DMS114 treated with DMSO at 0.1 percent for 48 hours (cell line): ENCODE measurements at regions not wholly inside any gene's neighbourhood (a gene's known extent, or its start where the extent isn't known, plus 50 kb on each side); places are given as distances from the start of the nearest gene placed in this dataset.

Experiments used
- DNase-seq: peaks from one replicate; lab custom pipeline; 2025; ENCODE audit not compliant: unreplicated experiment; lab: John Stamatoyannopoulos, UW

DNA sequence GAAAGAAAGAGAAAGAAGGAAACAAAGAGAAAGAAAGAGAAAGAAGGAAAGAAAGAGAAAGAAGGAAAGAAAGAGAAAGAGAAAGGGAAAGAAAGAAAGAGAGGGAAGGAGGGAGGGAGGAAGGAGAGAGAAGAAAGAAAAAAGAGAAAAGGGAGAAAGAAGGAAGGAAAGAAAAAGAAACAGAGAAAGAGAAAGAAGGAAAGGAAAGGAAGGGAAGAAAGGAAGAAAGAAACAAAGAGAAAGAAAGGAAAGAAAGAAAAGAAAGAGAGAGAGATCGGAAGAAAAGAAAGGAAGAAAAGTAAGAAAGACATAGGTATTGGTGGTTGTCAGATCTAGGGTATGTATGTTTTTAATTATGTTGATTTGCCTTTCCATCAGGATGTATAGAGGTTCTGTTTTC is 342.3 kb downstream of the FOXG1 start:
- no peak for DNase-seq

DNA sequence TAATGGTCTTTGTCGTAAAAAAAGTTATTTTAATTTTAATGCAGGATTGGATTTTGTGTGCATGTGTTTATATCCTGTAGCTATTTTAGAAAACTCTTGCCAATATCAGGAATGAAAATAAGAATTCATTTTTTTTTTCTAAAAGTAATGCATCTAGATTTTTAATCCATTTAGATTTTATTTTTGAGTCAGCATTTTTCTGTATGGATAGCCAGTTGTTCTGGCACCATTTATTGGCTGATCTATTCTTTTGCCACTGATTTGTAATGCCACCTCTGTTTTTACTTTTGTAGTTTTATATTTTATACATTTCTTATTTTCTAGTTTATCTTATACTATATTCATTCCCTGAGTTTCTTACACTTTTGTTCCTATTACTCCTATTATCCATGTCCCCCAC is 343.0 kb downstream of the FOXG1 start:
- DNase-seq = no peak

DNA sequence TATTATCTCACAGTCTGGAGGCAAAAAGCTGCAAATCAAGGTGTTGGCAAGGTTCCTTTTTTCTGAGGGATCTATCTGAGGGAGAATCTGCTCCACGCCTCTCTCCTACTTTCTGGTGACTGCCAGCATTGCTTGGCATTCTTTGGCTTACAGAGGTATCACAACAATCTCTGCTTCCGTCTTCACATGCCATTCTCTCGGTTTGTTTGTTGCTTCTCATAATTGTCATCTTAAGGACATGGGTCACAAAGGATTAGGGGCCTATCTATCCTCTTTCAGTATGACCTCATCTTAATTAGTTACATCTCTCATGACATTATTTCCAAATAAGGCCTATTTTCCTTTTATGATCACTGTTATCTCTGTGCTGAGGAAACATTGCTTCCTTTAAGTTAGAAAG is 345.0 kb downstream of the FOXG1 start:
- DNase-seq = no peak

DNA sequence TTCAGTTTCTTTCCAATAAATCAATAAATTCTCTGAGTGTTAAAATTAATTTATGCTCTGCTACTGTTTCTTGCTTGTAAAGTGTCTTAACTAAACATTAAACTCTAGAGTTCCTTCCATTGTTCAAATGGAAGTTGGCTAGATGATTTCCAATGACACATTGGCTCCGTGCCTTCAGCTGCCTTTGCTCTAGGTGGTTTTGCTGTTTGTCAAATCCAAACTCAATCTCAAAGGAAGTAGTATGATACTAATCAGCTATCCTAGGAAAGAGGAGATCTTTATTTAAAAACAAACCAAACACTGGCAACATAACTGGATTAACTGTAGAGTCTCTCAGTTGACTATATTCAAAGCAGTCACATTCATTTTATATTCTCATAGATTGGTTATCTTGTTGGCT is 356.4 kb downstream of the FOXG1 start:
- no peak for DNase-seq

DNA sequence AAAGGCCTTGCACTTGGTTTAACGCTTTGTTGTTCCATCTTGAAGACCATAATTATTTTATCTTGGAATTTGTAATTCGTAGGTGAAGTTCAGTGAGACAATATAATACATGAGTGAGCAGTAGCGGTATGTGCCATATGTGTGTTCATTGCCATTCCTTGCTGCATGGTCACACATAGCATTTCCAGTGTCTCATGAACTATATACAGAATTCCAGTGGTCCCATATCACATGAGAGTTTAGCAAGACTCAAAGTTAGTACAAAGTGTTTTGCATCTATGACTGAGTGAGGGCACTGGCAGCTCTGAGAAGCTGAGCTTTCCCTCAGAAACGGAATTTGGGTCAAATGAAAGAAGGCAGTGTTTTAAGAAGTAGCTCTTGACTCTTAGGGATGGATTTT is 359.8 kb downstream of the FOXG1 start:
- DNase-seq = no peak

DNA sequence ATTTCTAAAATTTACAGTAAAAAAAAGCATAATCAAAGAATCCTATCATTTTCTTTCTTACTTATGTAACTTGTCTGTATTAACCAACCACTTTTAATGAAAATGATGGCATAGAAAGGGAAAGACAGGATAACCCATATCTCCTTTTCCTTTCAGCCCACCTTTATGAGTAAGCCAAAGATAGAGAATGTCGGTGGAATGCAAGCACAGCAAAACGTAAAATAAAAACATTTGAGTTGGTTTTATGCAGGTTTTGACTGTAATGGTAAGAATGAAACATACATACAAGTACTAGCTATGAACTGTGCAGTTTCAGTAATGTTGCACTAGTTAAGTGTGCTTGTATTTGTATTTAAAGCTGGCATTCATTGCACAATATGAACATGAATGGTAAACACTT is 360.3 kb downstream of the FOXG1 start:
- DNase-seq = no peak

DNA sequence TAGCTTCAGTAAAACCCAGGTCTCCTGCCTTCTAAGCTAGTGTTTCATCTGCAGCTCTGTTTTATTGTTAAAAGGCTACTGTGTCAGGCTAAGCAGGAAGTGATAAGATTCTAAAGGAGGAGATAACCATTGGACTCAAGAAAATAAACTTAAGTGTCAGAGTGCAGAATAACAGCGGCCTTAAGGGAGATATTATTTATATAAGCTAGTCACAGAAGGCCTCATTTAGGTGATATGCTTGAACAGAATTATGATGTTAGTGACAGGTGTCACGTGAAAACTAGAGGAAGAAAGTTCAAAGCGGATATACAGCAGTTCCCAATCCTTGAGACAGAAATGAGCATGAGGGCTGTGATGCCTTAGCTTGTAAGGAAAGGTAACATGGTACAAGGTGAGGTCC is 373.4 kb downstream of the FOXG1 start:
- DNase-seq = no peak

DNA sequence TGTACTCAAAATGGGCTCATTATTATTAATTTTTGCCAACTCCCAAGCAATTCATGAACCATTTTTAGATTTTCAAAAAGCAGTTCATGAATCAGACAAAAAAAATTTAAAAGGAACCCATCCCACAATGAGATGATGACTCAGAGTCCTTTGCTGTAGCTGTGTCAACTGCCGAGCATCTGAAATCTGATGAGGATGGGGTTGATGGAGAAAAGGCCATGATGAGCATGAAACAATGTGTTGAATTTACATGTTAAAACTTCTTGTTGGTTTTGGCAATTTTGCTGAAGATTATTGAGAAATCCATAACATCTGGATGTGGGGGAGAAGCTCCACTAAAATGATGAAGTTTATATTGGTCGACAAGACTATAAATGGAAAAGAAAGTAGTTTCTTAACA is 378.0 kb downstream of the FOXG1 start:
- no peak for DNase-seq

DNA sequence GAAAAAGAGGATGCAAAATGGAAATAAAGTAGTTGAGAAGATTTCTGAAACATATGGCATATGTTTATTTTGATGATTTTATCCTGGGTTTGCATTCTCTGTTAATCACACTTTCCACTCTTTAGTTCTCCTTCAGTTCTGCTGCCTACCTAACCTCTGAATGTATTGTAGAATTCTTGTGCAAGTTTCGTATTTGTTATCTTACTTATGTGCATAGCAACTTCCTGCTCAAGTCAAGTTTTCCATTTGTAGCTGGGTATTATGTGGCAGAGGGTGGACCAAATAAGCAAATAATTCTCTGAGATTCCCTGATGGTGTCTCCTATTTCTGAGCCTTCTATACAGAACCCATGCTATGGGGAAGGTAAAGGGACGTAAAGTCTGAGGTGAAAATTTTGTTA is 381.6 kb downstream of the FOXG1 start:
- DNase-seq = no peak

DNA sequence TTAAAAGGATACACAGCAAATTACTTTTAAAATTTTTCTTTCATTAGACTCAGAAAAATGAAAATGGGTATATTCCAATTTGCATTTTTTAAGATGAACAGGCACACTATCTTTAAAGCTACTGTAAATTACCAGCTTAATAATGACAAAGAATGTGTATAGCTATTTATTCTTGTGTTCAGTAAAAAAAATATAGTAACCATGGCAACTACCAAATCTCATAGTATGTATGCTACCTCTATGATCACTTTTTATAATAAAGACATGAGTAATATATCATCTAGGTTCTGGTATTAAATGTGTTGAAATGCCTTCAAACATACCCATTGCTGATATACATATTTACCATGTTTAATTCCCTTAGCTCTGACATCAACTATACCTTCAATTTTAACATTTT is 383.2 kb downstream of the FOXG1 start:
- DNase-seq = no peak

DNA sequence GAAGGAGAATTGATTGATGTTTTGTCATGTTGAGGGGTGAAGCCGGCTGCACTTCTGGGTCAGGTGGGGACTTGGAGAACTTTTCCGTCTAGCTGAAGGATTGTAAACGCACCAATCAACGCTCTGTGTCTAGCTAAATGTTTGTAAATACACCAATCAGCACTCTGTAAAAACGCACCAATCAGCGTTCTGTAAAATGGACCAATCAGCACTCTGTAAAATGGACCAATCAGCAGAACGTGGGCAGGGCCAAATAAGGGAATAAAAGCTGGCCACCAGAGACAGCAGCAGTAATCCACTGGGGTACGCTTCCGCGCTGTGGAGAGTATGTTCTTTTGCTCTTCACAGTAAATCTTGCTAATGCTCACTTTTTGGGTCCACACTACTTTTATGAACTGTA is 384.1 kb downstream of the FOXG1 start:
- no peak for DNase-seq

DNA sequence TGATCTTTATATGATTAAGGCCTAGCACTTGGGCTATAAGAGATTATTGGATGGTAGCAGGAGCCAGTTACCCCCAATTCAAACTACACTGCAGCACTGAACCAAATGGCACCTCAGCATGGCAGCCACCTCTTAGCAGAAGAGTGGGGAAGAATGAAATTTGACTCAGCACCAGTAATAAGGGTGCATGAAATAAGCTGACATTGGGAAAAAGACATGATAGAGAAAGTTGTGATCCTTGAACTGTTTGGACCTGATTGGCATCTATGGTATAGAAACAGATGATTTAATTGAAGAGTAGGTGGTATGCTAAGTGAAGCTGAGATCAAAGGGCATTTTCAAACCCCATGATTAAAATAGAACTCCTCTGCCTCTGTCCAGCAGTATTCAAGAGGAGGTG is 389.5 kb downstream of the FOXG1 start:
- DNase-seq = no peak

DNA sequence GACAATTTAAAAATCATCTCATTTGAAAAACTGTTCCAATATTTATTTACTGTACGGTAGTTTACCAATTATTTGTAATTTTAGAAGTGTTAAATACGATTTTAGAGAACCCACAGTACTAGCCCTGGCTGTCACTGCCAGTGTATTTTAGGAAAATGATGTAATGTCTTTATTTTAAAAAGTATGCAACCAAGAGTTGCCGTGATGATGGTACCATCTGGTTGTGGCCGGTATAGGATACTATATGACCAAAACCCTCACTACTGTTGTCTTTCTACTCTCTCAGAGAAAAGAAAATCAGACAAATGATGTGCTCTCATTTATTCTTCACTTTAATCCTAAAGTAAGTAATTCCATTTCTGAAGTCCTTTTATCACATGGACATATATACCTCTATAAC is 395.0 kb downstream of the FOXG1 start:
- DNase-seq = no peak

DNA sequence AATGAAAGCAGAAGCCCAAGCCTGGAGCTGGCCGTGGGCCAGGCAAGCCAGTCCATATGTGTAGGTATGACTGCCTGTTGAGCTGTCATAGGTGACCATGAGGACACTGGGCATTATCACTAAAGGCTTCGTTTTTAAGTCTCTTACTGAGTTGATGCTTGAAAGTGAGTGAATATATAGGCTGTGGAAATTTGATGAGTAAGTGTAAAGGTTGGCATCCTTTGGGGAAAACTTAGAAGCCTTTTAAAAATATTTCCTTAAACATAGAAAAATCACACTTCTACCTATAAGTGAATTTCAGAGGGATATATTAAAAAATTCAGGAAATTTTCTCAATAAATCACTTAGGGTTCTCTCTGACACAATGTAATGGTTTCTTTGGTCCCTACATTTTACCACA is 396.5 kb downstream of the FOXG1 start:
- DNase-seq = no peak

DNA sequence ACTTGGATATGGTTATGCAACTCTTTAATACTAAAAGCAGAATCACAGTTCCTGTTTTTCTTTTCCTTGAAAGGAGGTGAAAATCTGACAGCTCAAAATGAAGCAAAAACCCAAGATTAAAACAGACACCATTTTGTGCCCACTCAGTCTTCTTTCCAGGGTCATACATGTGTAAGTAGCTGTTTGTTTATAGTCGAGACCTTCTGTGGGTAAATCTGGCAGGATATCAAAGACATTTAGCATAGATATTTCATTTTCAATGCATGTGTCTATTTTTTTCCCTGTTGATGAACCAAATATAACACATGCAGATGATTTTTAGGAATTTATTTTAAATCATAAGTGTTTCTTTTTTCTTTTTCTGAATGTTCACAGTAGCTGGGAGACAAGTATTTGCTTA is 398.8 kb downstream of the FOXG1 start:
- no peak for DNase-seq

DNA sequence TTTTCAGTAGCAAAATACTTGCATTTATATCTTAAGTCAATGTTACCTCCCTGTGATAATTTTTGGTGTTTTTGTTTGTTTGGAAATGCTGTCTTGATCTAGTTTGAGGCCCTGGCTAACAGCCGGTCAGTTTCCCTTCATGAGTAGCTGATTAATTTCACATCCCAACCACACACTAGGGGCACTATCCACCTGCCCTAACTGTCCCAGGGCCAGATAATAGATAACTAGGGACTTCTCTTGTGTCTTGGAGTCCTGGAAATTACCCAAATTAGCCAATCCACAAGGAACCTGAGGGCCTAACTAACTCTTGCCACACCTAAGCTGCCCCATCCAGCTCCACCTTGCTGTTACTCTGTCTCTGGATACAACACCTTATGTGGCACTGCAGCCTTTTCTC is 399.9 kb downstream of the FOXG1 start:
- no peak for DNase-seq

DNA sequence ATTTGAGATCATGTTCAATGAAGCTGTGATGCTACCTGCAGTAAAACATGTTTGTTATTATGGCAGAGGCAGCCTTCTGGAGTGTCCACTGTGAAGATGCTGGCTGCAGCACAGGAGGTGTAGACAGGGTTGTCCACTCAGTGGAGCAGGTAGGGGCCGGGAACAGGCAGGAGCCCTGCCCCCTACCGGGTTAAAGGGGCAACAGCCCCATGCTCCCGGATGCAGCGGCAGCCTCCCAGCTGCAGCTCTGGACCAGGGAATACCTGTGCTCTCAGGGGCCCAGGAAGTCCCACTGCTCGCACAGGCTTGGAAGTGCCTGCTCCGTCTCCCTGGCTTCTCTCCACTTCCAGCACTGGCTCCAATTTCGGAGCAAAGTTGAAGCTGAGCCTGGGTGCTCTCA is 401.6 kb downstream of the FOXG1 start:
- DNase-seq = no peak

DNA sequence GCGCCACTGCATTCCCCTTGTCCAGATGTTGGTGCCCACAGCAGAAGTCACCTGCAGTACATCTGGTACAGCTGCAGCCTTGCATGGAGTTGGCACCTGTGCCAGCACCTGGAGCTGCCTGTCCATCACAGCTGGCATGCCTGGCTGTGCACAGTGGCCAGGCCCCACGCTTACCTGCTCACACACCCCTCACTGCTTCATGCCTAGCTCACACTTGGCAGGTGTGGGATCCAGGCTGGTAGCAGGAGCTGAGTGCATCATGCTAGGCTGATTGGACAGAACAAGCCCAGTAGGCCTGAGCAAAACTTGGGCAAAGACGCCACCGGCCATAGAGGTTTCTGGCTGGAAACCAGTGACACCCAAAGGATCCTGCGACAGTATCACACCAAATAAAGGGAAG is 402.8 kb downstream of the FOXG1 start:
- DNase-seq = no peak

DNA sequence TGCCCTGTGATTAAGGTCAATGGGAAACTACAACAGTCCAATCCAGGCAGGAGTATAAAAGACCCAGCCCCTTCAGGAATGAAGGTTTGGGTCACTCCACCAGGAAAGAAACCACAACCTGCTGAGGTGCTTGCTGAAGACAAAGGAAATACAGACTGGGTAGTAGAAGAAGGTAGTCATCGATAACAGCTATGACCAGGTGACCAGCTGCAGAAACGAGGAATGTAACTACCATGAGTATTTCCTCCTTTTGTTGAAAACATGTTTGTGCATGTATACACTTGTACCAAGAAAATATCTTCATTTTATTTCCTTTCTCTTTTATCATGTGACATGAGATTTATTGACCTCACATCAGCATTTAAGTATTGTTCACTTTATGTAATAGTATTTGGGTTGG is 409.1 kb downstream of the FOXG1 start:
- DNase-seq = no peak

DNA sequence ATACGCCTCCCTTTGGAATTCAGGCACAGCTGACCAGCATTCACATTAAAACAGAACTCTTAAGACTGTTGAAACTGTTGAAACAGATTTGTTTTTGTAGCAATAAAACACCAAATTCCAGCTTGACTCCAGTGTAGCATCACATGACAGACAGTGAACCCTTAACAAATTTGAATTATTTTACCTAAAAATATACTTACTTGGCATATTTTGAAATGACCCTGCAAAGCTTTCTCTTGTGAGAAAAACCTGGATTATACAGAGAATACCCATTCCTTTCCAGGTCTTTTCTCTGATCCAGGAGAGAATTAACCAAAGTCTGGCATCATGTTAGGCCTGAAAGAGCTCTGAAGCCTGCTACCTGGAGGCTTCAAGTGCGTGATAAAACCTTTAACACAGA is 410.3 kb downstream of the FOXG1 start:
- DNase-seq = no peak

DNA sequence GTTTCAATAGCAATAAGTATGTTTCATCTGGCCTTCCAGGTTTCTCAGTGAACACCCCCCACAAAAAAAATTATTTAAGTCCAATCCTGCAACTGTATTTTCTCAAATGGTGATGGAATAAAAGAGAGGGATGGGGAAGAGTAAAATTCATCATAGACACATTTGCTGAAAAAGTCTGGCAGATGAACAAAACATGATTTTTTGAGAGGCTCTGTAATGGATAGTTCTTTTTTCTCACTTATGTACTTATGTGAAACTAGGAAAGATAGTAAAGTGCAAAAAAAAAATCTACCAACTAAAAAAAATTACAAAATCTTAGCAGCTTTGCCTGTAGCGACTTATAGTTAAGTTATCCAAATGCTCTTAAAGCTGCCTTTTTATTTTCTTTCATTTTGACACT is 412.4 kb downstream of the FOXG1 start:
- no peak for DNase-seq

DNA sequence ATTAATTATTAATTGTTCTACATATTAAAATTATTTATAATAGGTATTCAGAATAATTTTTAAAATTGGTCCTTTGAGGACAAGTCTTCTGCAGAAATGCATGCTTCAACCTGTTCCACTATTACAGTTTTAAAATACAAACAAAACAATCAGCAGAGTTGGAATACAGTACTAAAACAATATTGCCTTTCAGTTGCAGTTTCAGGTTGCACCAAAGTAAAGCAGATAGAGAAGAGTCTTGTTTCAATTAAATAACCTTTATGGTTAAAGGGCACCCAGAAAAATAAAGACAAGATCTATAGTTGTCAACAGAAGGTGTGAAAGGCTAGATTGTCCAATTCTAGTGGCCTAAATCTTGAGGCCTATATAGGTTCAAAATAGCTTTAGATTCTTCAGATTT is 424.5 kb downstream of the FOXG1 start:
- no peak for DNase-seq

DNA sequence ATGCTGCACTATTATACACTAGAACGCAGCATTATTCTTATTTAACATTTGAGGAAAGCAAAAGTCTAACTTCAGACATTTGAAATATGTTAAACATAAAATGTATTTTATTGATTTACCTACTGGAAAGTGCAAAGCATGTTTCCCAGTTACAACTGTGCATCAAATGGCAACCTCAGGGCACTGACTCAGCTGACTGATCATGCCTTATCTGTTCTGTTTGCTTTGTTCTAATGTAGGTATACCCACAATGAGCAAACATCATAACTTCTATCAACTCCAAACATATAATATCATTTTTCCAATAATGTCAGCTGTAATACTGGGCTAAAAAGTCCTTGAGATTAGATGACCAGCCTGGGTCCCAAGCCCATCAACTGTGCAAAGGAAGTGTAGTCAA is 431.0 kb downstream of the FOXG1 start:
- DNase-seq = no peak

DNA sequence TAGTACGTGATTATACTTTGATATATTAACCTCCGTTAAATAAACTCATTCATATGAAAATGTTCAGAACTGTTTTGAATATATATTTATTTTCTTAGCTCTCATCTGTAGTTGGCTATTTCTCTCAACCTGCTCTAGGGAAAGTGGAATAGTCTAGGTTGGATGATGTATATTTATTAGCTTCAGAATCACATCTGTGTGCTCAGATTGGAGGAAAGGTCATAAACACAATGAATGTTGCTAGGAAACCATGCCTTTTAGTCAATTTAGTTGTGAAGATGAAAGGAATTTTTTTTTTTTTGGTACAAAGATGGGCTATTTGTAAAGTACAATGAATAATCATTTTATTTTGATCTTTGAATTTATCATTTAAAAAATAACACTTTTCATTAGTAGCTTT is 439.1 kb downstream of the FOXG1 start:
- DNase-seq = no peak
